GM18858 (cell line): ENCODE measurements at regions not wholly inside any gene's neighbourhood (a gene's known extent, or its start where the extent isn't known, plus 50 kb on each side); places are given as distances from the start of the nearest gene placed in this dataset.
"Not testable (repeated sequence)": the region's sequence is repeated elsewhere in the genome, so short reads cannot be mapped to it uniquely, and the experiment has no call there.

Experiments used
- ATAC-seq: cut with Tn5 transposase; IDR thresholded peaks from one replicate; pipeline ENCODE4 v1.9.1; 2021; ENCODE audit not compliant: unreplicated experiment

DNA sequence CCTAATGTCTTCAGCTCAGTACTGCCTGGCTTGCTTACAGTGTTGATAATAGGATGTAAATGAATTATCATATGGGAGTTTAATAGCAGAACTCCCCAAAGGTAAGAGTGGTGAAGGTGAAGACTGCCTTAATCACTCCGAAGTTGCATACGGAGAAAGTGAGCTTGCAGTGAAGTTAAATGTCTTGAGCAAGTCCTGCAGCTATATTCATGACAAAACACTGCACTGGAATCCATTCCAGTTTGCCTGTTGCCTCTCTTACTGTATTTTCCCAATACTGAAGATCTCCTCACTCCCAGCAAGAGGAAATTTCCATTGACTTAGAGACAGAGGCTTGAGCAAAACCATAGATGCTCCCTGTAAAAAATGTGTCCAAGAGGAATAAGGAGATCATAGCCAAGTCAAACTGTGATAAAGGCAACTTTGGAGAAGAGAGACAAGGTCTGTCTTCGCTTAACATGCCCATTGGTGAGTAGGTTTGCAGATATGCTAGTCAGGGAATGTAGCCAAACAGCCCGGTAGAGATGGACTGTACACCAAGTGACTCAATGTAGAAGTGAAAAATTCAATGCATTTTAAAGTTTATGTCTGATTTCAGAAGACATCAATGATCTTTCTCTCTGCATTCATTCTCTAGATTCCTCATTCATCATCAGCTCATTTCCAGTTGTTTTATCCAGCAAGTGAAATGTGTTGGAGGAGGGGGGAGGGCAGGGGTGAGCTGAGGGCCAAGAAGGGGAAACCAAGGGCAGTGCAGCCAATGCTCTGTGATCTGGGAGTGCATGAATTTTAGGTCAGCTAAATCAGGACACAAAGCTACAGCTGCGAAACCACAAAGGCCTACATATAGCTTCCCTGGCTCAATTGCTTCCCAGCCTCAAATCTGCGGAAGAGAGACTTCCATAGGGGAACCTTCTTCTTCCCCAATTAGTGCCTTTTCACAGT is 667.1 kb upstream of the NR2F2 start:
- no peak for ATAC-seq

DNA sequence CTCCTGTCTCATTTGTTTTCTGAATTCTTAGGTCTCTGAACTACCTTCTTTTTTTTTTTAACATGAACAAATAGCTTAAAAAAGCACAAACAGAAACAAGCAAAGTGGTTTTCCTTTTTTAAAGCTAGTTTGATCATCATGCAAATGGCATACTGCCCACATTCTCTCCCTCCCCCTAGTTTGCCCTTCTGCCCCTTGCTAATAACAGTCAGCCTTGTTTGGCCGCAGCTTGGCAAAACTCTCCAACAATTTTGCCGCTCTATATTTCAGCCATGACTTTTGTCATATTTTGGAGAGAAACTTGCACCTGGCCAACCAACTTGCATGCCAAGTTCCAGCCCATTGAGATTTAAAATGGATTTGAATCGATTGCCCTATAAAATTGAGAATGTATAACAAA is 666.0 kb upstream of the NR2F2 start:
- ATAC-seq: no peak

DNA sequence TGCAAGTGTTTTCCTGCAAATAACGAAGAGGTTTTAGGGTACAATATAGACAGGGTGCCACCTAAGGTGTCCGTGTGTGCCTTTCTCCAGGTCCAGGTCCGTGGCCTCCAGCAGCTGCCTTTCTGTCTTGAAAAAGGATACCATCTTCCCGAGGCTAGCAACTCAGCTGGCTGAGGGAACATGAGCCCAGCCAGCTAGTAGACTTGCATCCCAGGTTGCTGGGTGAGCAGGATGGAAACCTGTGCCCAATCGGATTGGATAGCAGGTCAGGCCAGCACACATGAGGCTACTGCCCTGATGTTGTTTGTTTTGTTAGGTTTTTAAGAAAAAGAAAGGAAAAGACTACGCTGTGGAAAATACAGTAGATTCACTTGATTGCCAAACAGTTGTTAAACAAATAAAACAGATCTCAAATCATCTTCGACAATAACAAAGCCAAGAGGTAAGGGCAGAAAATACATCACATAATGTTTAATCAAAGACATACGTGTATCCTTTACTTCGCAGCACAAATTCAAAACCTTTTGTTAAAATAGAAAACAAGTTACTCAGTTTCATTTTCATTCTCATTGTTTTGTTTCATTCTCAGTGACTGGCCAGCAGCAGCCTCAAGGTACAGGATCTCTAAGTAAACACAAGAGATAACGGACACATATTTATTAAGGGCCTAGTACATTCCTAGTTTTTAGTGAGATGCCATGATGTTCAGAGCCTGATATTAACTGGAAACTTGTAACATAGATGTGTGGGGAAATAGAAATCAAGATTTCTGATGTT is 661.2 kb upstream of the NR2F2 start:
- ATAC-seq: no peak

DNA sequence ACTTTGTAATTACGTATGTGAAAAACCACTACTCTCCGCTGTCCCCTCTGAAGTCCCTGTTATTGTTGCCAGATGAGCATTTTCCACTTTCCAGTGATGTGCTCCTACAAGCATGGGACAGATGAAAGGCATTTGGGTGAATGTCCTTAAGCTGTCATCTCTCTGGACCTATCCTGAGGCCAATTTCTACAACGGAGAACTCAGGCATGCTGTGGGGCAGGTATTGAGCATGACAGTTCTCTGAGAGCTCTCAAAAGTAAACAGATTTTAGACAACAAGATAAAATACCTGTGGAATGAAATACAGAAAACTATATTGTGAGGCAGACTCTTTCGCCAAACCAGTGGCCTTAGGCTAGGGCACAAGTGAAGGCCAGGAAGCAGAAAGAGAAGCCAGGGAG is 656.5 kb upstream of the NR2F2 start:
- ATAC-seq: no peak

DNA sequence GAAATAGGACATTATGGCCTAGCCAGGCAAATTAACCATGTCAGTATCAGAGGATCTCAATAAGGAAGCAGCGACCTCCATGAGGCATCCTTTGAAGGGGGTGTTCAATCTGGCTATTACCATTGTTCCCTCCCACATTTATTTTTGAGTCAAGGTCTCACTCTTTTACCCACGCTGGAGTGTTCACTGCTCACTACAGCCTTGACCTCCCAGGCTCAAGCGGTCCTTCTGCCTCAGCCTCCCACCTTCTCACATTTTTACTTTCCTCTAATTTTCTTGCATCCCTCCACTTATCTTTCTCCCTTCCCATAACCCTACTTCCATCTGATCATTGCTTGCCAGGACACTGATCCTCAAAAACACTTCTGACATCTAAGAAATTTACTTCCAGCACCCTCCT is 654.0 kb upstream of the NR2F2 start:
- no peak for ATAC-seq

DNA sequence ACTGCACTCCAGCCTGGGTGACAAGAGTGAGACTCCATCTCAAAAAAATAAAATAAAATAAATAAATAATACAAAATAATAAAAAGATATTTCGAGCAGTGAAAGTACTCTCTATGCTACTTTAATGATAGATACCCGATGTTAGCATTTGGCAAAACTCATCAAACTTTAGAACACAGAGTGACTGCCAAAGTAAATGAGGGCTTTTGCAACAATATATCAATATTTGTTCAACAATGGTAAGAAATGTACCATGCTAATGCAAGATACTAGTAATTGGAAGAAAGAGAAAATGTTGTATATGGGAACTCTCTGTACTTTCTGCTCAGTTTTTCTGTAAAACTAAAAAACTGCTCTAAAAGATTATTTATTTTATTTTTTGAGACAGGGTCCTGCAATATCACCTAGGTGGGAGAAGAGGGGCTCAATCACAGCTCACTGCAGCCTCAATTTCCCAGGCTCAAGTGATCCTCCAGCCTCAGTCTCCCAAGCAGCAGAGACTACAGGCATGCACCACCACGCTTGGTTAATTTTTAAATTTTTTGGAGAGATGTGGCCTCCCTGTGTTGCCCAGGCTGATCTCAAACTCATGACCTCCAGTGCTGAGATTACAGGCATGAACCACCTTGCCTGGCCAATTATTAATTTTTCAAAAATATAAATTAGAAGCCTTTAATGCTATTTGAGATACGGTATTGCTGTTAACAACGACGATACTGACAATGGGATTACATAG is 650.5 kb upstream of the NR2F2 start:
- no peak for ATAC-seq

DNA sequence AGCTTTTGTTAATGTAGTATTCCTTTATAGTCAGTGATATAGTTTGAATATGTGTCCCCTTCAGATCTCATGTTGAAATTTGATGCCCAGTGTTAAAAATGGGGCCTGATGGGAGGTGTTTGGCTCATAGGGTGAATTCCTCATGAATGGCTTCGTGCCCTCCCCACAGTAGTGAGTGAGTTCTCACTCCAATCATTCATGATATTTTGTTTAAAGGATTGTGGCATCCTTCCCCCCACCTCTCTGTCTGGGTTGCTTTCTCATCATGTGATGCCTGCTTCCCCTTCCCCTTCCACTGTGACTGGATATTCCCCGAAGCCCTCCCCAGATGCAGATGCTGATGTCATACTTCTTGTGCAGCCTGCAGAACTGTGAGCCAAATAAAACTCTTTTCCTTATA is 649.8 kb upstream of the NR2F2 start:
- no peak for ATAC-seq

DNA sequence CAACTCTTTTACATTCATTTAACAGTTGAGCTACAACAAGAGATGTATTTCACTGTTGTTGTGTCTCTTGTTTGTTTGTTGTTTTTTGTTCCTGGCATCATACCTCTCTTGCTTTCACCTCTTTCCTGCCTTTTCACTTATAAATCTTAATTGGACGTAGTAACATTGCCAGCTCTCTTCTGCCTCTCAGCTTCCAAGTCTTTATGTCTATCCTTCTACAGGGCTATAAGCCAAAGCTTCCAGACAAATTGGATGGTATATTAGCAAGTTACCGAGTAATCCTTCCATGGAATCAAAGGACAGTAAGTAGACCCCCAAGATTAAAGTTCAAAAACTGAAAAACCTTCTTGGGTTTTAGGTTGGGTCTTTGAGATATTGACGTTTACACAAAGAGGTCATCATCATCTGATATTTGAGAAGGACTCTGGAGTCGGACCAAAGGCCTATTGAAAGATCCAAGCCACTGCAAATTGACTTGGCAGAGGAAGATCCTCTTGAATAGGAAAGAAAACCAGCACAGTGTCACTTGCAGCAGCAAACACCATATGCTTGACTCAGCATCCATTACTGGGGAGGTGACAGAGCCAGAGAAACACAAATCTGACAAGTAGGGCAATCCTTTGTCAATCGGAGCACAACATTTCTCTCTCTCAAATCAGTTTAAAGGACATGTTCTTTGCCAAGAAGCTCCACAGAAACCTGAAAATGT is 648.5 kb upstream of the NR2F2 start:
- no peak for ATAC-seq

DNA sequence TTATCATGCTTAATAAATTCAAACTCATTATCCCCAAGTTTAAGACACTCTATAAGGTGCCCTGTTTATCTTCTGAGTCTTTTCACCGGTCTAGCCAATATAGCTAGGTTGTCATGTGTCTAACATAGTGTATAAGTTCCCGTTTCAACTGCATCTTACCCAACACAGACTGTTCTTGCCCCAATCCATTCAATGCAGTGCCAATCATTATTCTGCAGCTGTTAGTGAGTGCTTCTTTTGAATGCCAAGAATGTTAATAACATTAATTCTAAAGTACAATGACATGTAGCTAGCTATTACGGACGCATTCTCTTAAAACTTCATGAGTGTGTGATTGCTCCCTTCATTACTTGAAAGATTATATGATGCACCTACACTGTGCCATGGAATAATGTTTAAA is 646.4 kb upstream of the NR2F2 start:
- no peak for ATAC-seq

DNA sequence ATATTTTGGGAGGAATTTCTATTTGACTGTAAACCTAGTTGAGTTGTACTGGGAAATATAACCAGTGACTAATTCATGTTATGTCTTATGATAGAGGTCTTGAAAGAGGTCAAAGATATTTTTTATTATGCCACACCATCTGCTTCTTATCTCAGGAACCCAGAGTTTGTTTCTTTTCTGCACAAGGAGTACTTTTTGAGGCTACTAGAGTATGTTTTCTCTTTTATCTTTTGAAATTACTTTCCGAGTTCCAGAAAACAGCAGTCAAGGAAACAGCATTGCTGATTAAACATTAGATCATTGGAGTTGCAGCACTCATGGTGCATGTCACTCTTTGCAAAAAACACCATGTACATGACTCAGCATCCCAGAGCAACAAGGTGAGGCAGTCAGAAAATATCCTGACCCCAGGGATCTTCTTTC is 645.8 kb upstream of the NR2F2 start:
- ATAC-seq: no peak

DNA sequence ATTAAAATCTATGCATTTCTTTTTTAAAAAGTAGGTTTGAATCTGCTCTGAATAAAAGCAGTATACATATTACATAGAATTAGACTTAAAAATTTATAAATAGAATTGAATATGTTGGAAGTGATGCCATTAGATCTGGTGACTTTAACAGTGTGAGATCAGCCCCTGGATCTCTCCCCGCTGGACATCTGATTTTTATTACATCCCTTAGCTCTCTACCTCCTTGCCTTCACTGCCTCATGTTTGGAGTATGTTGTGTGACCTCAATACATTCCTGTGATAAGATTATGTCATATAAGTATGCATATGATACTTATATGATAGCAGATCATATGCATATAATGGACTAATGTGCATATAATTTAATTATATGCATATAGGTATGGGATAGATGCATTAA is 643.4 kb upstream of the NR2F2 start:
- no peak for ATAC-seq

DNA sequence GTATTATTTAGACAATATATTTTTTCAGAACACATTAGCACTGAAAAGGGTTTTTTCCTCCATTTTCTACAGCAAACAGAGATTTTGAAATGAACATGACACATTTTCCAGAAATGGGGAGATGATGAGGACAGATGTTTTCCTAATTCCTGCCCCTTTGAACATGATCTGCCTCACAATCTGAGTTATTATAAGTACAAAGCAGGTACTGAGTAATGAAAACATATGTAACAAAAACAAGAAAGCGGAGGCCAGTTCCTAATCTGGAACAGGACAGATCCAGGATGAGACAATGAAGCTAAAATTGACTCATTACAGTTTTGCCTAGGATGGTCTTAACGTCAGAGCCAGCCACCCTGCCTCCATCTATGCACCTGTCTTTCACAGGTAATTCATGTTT is 642.8 kb upstream of the NR2F2 start:
- ATAC-seq: no peak

DNA sequence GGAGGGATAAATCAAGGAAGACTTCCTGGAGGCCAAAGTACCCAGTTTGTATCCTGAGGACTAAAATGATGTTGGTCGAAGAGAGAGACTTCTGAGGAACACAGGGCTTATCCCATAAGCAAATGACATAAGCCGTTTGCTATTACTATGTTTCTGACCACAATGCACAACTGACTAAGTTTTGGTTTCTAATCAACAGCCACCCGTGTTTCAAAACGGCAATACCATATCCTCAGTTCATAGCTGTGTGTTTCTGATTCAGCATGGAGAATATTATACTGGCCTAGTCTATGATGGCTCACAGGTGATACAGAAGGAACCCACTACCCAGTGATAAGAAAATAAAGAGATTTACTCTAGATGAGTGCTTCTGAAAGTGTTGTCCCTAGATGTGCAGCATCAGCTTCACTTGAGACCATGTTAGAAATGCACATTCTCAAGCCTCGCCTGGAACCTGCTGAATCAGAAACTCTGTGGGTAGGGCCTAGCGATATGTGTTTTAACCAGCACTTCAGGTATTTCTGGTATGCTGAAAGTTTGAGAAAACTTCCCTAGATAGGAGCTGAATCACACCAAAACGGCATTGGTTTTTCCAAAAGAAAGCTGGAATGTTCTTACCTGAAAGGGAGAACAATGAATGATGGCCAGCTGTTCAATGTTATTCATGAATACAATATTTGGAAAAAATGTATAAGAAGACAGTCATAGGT is 639.7 kb upstream of the NR2F2 start:
- ATAC-seq: no peak

DNA sequence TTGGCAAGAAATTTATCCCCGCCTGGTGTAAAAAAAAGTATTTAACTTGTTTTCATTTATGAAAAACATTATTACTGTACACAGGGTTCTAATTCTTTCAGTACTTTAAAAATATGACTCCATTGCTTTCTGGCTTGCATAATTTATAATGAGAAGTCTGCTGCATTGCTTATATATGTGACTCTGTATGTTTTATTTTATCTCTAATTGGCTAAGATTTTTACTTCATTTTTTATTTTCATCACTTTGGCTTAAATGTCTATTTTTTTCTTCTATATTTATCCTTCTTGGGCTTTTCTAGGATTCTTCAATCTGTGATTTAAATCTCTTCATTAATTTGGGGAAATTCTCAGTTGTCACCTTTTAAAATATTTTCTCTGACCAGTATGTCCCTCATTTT is 636.6 kb upstream of the NR2F2 start:
- ATAC-seq: no peak

DNA sequence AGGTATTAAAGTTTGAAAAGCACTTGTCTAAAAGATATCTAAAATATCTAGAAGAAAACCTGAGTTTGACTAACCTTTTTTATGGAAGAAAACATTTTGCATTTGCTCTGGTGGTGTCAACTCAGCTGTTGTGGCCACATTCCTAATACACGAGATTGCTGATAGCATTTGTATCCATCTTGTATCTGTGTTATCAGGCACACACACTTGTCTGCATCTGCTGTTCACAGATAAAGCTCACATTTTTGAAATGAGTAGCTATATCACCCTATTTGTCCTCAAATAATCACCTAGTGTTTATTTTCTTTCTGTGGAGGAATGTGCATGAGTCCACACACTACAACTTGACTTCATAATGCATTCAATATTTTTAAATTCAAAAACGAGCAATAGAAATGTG is 632.3 kb upstream of the NR2F2 start:
- ATAC-seq: no peak

DNA sequence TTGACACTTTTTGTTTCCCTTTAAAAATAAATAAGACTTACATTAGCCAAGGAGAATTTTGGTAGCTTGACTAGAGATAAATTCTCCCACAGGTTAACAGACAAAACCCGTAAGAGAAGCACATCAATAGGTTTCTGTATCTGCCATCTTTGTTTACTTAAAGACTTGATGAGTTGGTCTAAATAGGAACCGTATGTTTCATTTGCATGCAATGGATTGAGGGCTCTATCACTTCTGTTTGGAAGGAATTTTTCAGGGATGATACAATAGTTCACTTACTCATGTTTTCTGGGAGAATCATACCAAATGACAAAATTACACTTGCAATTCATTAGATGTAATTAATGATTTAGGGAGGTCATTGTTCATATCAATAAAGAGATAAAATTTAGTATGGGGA is 631.5 kb upstream of the NR2F2 start:
- no peak for ATAC-seq

DNA sequence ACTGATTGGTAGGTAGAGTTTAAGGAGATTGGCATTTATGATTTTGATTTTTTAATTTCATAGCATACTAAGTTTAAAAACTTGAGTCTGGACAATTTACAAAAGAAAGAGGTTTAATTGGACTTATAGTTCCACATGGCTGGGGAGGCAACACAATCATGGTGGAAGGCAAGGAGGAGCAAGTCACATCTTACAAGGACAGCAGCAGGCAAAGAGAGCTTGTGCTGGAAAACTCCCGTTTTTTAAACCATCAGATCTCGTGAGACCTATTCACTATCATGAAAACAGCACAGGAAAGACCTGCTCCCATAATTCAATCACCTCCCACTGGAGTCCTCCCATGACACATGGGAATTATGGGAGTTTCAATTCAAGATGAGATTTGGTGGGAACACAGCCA is 630.9 kb upstream of the NR2F2 start:
- no peak for ATAC-seq

DNA sequence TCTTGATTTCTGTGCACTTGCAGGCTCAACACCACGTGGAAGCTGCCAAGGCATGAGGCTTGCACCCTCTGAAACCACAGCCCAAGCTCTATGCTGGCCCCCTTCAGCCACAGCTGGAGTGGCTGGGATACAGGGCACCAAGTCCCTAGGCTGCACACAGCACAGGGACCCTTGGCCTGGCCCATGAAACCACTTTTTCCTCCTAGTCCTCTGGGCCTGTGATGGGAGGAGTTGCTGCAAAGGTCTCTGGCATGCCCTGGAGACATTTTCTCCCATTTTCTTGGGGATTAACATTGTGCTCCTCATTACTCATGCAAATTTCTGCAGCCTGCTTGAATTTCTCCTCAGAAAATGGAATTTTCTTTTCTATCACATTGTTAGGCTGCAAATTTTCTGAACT is 629.8 kb upstream of the NR2F2 start:
- ATAC-seq: not testable (repeated sequence)

DNA sequence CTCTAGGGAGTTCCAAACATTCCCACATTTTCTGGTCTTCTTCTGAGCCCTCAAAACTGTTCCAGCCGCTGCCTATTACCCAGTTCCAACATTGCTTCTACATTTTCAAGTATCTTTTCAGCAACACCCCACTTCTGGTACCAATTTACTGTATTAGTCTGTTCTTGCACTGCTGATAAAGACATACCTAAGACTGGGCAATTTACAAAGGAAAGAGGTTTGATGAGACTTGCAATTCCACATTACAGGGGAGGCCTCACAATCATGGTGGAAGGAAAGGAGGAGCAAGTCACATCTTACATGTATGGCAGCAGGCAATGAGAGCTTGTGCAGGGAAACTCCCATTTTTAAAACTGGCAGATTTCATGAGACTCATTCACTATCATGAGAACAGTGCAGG is 629.1 kb upstream of the NR2F2 start:
- ATAC-seq: no peak

DNA sequence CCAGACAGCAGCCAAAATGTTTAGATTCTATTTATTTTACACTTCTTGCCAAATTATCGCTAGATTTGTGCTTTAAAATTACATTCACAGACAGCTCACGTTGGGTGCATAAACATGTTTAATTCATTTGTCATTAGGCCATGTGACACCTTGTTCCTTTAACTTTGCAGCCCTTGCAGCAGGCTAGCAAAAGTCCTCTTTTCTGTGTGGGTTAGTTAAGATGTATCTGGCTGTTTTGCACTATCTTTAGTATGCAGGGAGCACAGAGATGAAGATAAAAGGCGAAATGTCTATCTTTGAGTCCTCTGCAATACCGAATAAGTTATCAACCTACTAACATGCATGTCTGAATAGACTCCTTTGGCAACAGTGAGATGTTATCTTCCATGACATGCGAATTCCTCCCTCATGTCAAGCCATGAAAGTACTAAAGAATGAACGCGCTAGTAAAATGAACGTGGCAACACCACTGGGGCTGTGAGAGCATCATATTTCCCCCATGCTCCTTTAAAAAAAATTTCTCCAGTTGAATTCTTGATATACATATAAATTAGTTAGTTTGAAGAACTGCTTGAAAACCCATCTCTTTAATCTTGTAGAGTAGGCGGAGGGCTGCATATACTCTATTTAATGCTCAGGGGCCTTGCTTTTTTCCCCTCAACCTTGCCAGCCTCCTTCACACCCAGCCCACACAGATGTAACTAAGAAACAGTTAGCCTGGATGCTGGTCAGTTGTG is 620.4 kb upstream of the NR2F2 start:
- ATAC-seq: no peak
